Activated T-helper 1 cell treated with anti-CD3 and anti-CD28 coated beads, Interleukin-12 subunit alpha, Interleukin-12 subunit beta, Interleukin-2, Interleukin-4 antibody, amounts not matched to agents 30 ng/mL and 10 ng/mL and 1 ng/mL, durations not matched to agents 14 hours and 24 hours and 36 hours (primary cell): ENCODE measurements at regions not wholly inside any gene's neighbourhood (a gene's known extent, or its start where the extent isn't known, plus 50 kb on each side); places are given as distances from the start of the nearest gene placed in this dataset.

Source experiments
- DNase-seq: peaks from one replicate; pipeline ENCODE4 v3.0.0; 2021; ENCODE audit warnings: low spot score
- H3K27ac Mint-ChIP-seq: one replicate; pipeline ENCODE4 v1.8.0; 2021; ENCODE audit warnings: mild to moderate bottlenecking, mixed read lengths
- H3K27me3 Mint-ChIP-seq: one replicate; pipeline ENCODE4 v1.8.0; 2022; ENCODE audit warnings: mild to moderate bottlenecking, moderate library complexity, mixed read lengths; ENCODE audit not compliant: insufficient read depth
- H3K36me3 Mint-ChIP-seq: one replicate; pipeline ENCODE4 v1.8.0; 2021; ENCODE audit warnings: low read depth, mixed read lengths
- H3K4me1 Mint-ChIP-seq: one replicate; pipeline ENCODE4 v1.8.0; 2021; ENCODE audit warnings: low read depth, mixed read lengths
- H3K4me3 Mint-ChIP-seq: one replicate; pipeline ENCODE4 v1.8.0; 2021; ENCODE audit warnings: mild to moderate bottlenecking, moderate library complexity, mixed read lengths
- H3K9me3 Mint-ChIP-seq: one replicate; pipeline ENCODE4 v1.8.0; 2021; ENCODE audit warnings: mixed read lengths
- intact Hi-C: fragments of 100-400 bp; cut with micrococcal nuclease; formaldehyde crosslinking; loops from one replicate; pipeline ENCODE4 v1.15.1; 2024

GRCh38 chr12:39173726-39174125 is 268.3 kb upstream of the CPNE8 start:
- no peaks in the 10 kb centered on the region for H3K27me3 Mint-ChIP-seq
- intact Hi-C loops = no loop called here
- H3K36me3 Mint-ChIP-seq = no peaks in the 10 kb centered on the region
- H3K27ac Mint-ChIP-seq = no peak overlapping the region
- H3K4me1 Mint-ChIP-seq = no peaks in the 10 kb centered on the region
- DNase-seq = no peak
- H3K9me3 Mint-ChIP-seq = no peaks in the 10 kb centered on the region
- H3K4me3 Mint-ChIP-seq = no peak overlapping the region

GRCh38 chr12:39165338-39165737 is 259.9 kb upstream of the CPNE8 start:
- no peak for DNase-seq
- Mint-ChIP-seq H3K27ac (no peak overlapping the region), H3K27me3 (no peaks in the 10 kb centered on the region), H3K36me3 (no peaks in the 10 kb centered on the region), H3K4me1 (no peaks in the 10 kb centered on the region), H3K9me3 (peaks cover 3% of the 10 kb centered on the region), H3K4me3 (no peak overlapping the region)
- intact Hi-C loops = no loop called here

GRCh38 chr12:39161465-39162085 is 256.2 kb upstream of the CPNE8 start:
- no peak overlapping the region for H3K27ac Mint-ChIP-seq
- no peaks in the 10 kb centered on the region for H3K36me3 Mint-ChIP-seq
- H3K27me3 Mint-ChIP-seq = no peaks in the 10 kb centered on the region
- H3K4me3 Mint-ChIP-seq = no peak overlapping the region
- H3K9me3 Mint-ChIP-seq = peaks cover 9% of the 10 kb centered on the region
- intact Hi-C loops = no loop called here
- no peaks in the 10 kb centered on the region for H3K4me1 Mint-ChIP-seq
- DNase-seq = no peak

- H3K9me3 Mint-ChIP-seq = peaks cover 9% of the 10 kb centered on the region
- no peaks in the 10 kb centered on the region for H3K36me3 Mint-ChIP-seq
- H3K27ac Mint-ChIP-seq = no peak overlapping the region
- DNase-seq = no peak
- intact Hi-C loops = no loop called here
- H3K4me3 Mint-ChIP-seq = no peak overlapping the region
- no peaks in the 10 kb centered on the region for H3K4me1 Mint-ChIP-seq
- no peaks in the 10 kb centered on the region for H3K27me3 Mint-ChIP-seq
These were observed 252.4 kb upstream of the CPNE8 start for GRCh38 chr12:39157696-39158342.

GRCh38 chr12:39145175-39145999 is 240.0 kb upstream of the CPNE8 start:
- DNase-seq = peak; percentile 19
- no peak overlapping the region for H3K27ac Mint-ChIP-seq
- H3K9me3 Mint-ChIP-seq = peaks cover 4% of the 10 kb centered on the region
- H3K27me3 Mint-ChIP-seq = peaks cover 25% of the 10 kb centered on the region
- H3K4me3 Mint-ChIP-seq = peak overlapping the region; percentile 31
- H3K36me3 Mint-ChIP-seq = no peaks in the 10 kb centered on the region
- no peaks in the 10 kb centered on the region for H3K4me1 Mint-ChIP-seq
- intact Hi-C loops = loop anchor here (1.0 kb wide), 1 partner anchor 128 kb away; no protein-coding TSS in a partner anchor

- no peak overlapping the region for H3K27ac Mint-ChIP-seq
- intact Hi-C loops = loop anchor here (1.0 kb wide), 1 partner anchor 129 kb away; no protein-coding TSS in a partner anchor
- H3K36me3 Mint-ChIP-seq = no peaks in the 10 kb centered on the region
- peaks cover 25% of the 10 kb centered on the region for H3K27me3 Mint-ChIP-seq
- H3K4me3 Mint-ChIP-seq = no peak overlapping the region
- no peaks in the 10 kb centered on the region for H3K4me1 Mint-ChIP-seq
- H3K9me3 Mint-ChIP-seq = peaks cover 4% of the 10 kb centered on the region
- no peak for DNase-seq
These were observed 239.2 kb upstream of the CPNE8 start for GRCh38 chr12:39144613-39145061.

- intact Hi-C loops = no loop called here
- no peaks in the 10 kb centered on the region for H3K36me3 Mint-ChIP-seq
- no peaks in the 10 kb centered on the region for H3K9me3 Mint-ChIP-seq
- H3K4me3 Mint-ChIP-seq = no peak overlapping the region
- H3K27me3 Mint-ChIP-seq = peaks cover 3% of the 10 kb centered on the region
- no peak overlapping the region for H3K27ac Mint-ChIP-seq
- no peak for DNase-seq
- H3K4me1 Mint-ChIP-seq = no peaks in the 10 kb centered on the region
These were observed 232.9 kb upstream of the CPNE8 start for GRCh38 chr12:39138268-39138667.

GRCh38 chr12:39127401-39127800 is 222.0 kb upstream of the CPNE8 start:
- Mint-ChIP-seq H3K27me3 (no peaks in the 10 kb centered on the region), H3K36me3 (no peaks in the 10 kb centered on the region), H3K27ac (no peak overlapping the region), H3K9me3 (no peaks in the 10 kb centered on the region), H3K4me1 (no peaks in the 10 kb centered on the region), H3K4me3 (no peak overlapping the region)
- intact Hi-C loops = no loop called here
- DNase-seq = no peak

- Mint-ChIP-seq H3K27ac (no peak overlapping the region), H3K4me3 (no peak overlapping the region), H3K36me3 (no peaks in the 10 kb centered on the region), H3K9me3 (no peaks in the 10 kb centered on the region), H3K4me1 (no peaks in the 10 kb centered on the region), H3K27me3 (no peaks in the 10 kb centered on the region)
- intact Hi-C loops = no loop called here
- no peak for DNase-seq
These were observed 220.2 kb upstream of the CPNE8 start for GRCh38 chr12:39125566-39125965.

- Mint-ChIP-seq H3K4me1 (no peaks in the 10 kb centered on the region), H3K27me3 (no peaks in the 10 kb centered on the region)
These were observed 219.4 kb upstream of the CPNE8 start for GRCh38 chr12:39124768-39125167.

GRCh38 chr12:39123580-39124253 is 218.3 kb upstream of the CPNE8 start:
- DNase-seq = no peak
- no peaks in the 10 kb centered on the region for H3K9me3 Mint-ChIP-seq

More at GRCh38 chr12:39124768-39125167, 219.4 kb upstream of the CPNE8 start:
- no peak overlapping the region for H3K4me3 Mint-ChIP-seq
- intact Hi-C loops = no loop called here
- no peaks in the 10 kb centered on the region for H3K9me3 Mint-ChIP-seq
- no peak overlapping the region for H3K27ac Mint-ChIP-seq
- H3K36me3 Mint-ChIP-seq = no peaks in the 10 kb centered on the region
- DNase-seq = no peak

GRCh38 chr12:39122562-39123204 is 217.3 kb upstream of the CPNE8 start:
- Mint-ChIP-seq H3K36me3 (no peaks in the 10 kb centered on the region), H3K4me3 (no peak overlapping the region), H3K9me3 (no peaks in the 10 kb centered on the region), H3K27me3 (no peaks in the 10 kb centered on the region), H3K4me1 (no peaks in the 10 kb centered on the region), H3K27ac (no peak overlapping the region)
- no peak for DNase-seq
- intact Hi-C loops = no loop called here

More at GRCh38 chr12:39123580-39124253, 218.3 kb upstream of the CPNE8 start:
- Mint-ChIP-seq H3K4me3 (no peak overlapping the region), H3K27me3 (no peaks in the 10 kb centered on the region), H3K27ac (no peak overlapping the region), H3K36me3 (no peaks in the 10 kb centered on the region), H3K4me1 (no peaks in the 10 kb centered on the region)
- intact Hi-C loops = no loop called here
